ENCODE measurements at regions not wholly inside any gene's neighbourhood (a gene's known extent, or its start where the extent isn't known, plus 50 kb on each side); places are given as distances from the start of the nearest gene placed in this dataset.
"Not testable (repeated sequence)": the region's sequence is repeated elsewhere in the genome, so short reads cannot be mapped to it uniquely, and the experiment has no call there.

- Histone ChIP-seq H3K27ac (no peak overlapping the region), H3K36me3 (no peaks in the 10 kb centered on the region), H3K4me1 (replicated peaks) (no peaks in the 10 kb centered on the region), H3K4me3 (no peak overlapping the region), H3K9me3 (no peaks in the 10 kb centered on the region), H3K27me3 (replicated peaks; ENCODE audit: insufficient read depth) (no peaks in the 10 kb centered on the region)
- WGBS, result 91% methylated on average over 4 of the region's 4 CpGs
- TF ChIP-seq CTCF (IDR thresholded peaks at IDR 0.05) (no peak), POLR2AphosphoS5 (IDR thresholded peaks at IDR 0.05) (no peak), POLR2A (IDR thresholded peaks at IDR 0.05) (no peak)
- DNase-seq (ENCODE audit: low spot score), result no peak
- intact Hi-C loops (cut with DNase I), result no loop called here
These were observed 488.1 kb downstream of the XYLT1 start for GRCh38 chr16:16982614-16983013.

GRCh38 chr16:16983582-16983981 is 487.2 kb downstream of the XYLT1 start:
- WGBS, result 94% methylated on average over 7 of the region's 7 CpGs
- TF ChIP-seq CTCF (IDR thresholded peaks at IDR 0.05), result no peak
- no peak for TF ChIP-seq POLR2A (IDR thresholded peaks at IDR 0.05)
- no peak for TF ChIP-seq POLR2AphosphoS5 (IDR thresholded peaks at IDR 0.05)

GRCh38 chr16:16984091-16984490 is 486.7 kb downstream of the XYLT1 start:
- WGBS, result 95% methylated on average over 21 of the region's 21 CpGs
- H3K9me3 ChIP-seq; H3K4me1 ChIP-seq (replicated peaks); H3K4me3 ChIP-seq; H3K27ac ChIP-seq; intact Hi-C loops (cut with DNase I); H3K27me3 ChIP-seq (replicated peaks; ENCODE audit: insufficient read depth); H3K36me3 ChIP-seq; DNase-seq (ENCODE audit: low spot score): not testable (repeated sequence)

More at GRCh38 chr16:16983582-16983981, 487.2 kb downstream of the XYLT1 start:
- Histone ChIP-seq H3K4me3 (no peak overlapping the region), H3K9me3 (no peaks in the 10 kb centered on the region), H3K4me1 (replicated peaks) (no peaks in the 10 kb centered on the region), H3K27ac (no peak overlapping the region), H3K27me3 (replicated peaks; ENCODE audit: insufficient read depth) (no peaks in the 10 kb centered on the region), H3K36me3 (no peaks in the 10 kb centered on the region)
- intact Hi-C loops (cut with DNase I), result no loop called here
- DNase-seq (ENCODE audit: low spot score), result no peak

GRCh38 chr16:16985707-16986106 is 485.1 kb downstream of the XYLT1 start:
- TF ChIP-seq POLR2AphosphoS5 (IDR thresholded peaks at IDR 0.05) (no peak), CTCF (IDR thresholded peaks at IDR 0.05) (no peak), POLR2A (IDR thresholded peaks at IDR 0.05) (no peak)
- Histone ChIP-seq H3K4me1 (replicated peaks) (no peaks in the 10 kb centered on the region), H3K36me3 (no peaks in the 10 kb centered on the region), H3K9me3 (no peaks in the 10 kb centered on the region), H3K27ac (no peak overlapping the region), H3K27me3 (replicated peaks; ENCODE audit: insufficient read depth) (no peaks in the 10 kb centered on the region), H3K4me3 (no peak overlapping the region)
- intact Hi-C loops (cut with DNase I), result no loop called here
- 93% methylated on average over 1 of the region's 1 CpG for WGBS
- no peak for DNase-seq (ENCODE audit: low spot score)

- Histone ChIP-seq H3K4me1 (replicated peaks) (no peaks in the 10 kb centered on the region), H3K36me3 (no peaks in the 10 kb centered on the region), H3K27ac (no peak overlapping the region), H3K4me3 (no peak overlapping the region), H3K27me3 (replicated peaks; ENCODE audit: insufficient read depth) (no peaks in the 10 kb centered on the region), H3K9me3 (no peaks in the 10 kb centered on the region)
- no peak for DNase-seq (ENCODE audit: low spot score)
- intact Hi-C loops (cut with DNase I), result no loop called here
- no peak for TF ChIP-seq POLR2A (IDR thresholded peaks at IDR 0.05)
- no peak for TF ChIP-seq CTCF (IDR thresholded peaks at IDR 0.05)
- no peak for TF ChIP-seq POLR2AphosphoS5 (IDR thresholded peaks at IDR 0.05)
- WGBS, result 69% methylated on average over 3 of the region's 3 CpGs
These were observed 481.8 kb downstream of the XYLT1 start for GRCh38 chr16:16988963-16989362.

All from prostate gland (tissue), 2 donors.